ENCODE measurements at regions not wholly inside any gene's neighbourhood (a gene's known extent, or its start where the extent isn't known, plus 50 kb on each side); places are given as distances from the start of the nearest gene placed in this dataset.

GRCh38 chr2:136247204-136247950 is 129.4 kb upstream of the CXCR4 start:
- Mint-ChIP-seq H3K4me1 (ENCODE audit: low read depth) (peaks cover 50% of the 10 kb centered on the region), H3K27ac (no peak overlapping the region), H3K4me3 (no peak overlapping the region), H3K36me3 (ENCODE audit: low read depth) (no peaks in the 10 kb centered on the region), H3K27me3 (no peaks in the 10 kb centered on the region), H3K9me3 (no peaks in the 10 kb centered on the region)

GRCh38 chr2:136246086-136246669 is 128.2 kb upstream of the CXCR4 start:
- no peaks in the 10 kb centered on the region for H3K36me3 Mint-ChIP-seq (ENCODE audit: low read depth)
- no peak overlapping the region for H3K4me3 Mint-ChIP-seq
- no peaks in the 10 kb centered on the region for H3K9me3 Mint-ChIP-seq
- no peaks in the 10 kb centered on the region for H3K27me3 Mint-ChIP-seq
- no peak overlapping the region for H3K27ac Mint-ChIP-seq
- peaks cover 53% of the 10 kb centered on the region for H3K4me1 Mint-ChIP-seq (ENCODE audit: low read depth)

GRCh38 chr2:136245211-136245610 is 127.3 kb upstream of the CXCR4 start:
- peaks cover 55% of the 10 kb centered on the region for H3K4me1 Mint-ChIP-seq (ENCODE audit: low read depth)
- no peak overlapping the region for H3K27ac Mint-ChIP-seq
- H3K4me3 Mint-ChIP-seq, result no peak overlapping the region
- no peaks in the 10 kb centered on the region for H3K36me3 Mint-ChIP-seq (ENCODE audit: low read depth)
- no peaks in the 10 kb centered on the region for H3K27me3 Mint-ChIP-seq
- H3K9me3 Mint-ChIP-seq, result no peaks in the 10 kb centered on the region

- Mint-ChIP-seq H3K4me1 (ENCODE audit: low read depth) (peaks cover 62% of the 10 kb centered on the region), H3K4me3 (no peak overlapping the region), H3K9me3 (no peaks in the 10 kb centered on the region), H3K27me3 (no peaks in the 10 kb centered on the region), H3K27ac (no peak overlapping the region), H3K36me3 (ENCODE audit: low read depth) (no peaks in the 10 kb centered on the region)
Measured at GRCh38 chr2:136244536-136244885, 126.6 kb upstream of the CXCR4 start.

DNA sequence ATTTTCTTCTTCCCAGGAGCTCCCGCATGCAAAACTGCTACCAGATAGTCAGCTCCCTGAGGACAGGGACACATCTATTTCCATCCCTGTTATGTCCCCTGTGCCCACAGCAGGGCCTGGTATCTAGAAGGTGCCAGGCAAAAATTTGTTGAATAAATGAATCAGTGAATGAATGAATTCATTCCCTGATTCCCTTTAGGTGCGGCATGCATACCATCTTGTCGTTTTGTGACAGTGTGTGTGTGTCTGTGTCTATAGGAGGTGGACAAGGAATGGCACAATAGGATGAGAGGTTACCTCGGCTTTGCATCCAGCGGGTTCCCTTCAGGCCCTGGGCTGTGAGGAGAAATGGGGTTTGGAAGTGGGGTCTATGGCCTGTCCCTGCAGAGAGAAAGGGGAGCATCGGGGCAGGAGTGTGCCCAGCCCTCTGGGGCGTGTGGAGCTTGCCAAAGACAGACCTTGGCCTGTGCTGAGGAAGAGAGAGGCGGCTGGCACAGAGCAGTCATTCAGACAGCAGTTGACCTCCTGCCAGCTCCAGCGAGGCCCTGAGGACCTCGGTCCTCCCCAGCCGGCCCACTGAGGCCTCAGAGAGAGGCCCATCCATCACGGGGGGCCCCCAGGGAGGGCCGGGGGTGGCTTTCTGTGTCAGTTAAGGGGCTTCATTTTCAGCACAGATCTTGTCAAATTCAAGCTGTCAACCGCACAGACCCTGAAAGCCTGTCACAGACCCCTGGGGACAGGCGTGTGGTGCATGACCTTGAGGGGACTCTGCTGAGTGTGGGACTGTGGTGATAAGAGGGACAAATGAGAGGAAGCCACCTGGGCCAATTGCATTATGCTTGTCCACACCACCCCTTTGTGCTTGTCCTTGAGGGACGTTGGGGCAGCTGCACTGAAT is 125.9 kb upstream of the CXCR4 start:
- Mint-ChIP-seq H3K27me3 (no peaks in the 10 kb centered on the region), H3K4me1 (ENCODE audit: low read depth) (peaks cover 64% of the 10 kb centered on the region), H3K27ac (no peak overlapping the region), H3K9me3 (no peaks in the 10 kb centered on the region), H3K36me3 (ENCODE audit: low read depth) (no peaks in the 10 kb centered on the region), H3K4me3 (no peak overlapping the region)

- H3K4me3 Mint-ChIP-seq, result peak overlapping the region; percentile 0
- H3K9me3 Mint-ChIP-seq, result no peaks in the 10 kb centered on the region
- no peak overlapping the region for H3K27ac Mint-ChIP-seq
- no peaks in the 10 kb centered on the region for H3K27me3 Mint-ChIP-seq
- peaks cover 72% of the 10 kb centered on the region for H3K4me1 Mint-ChIP-seq (ENCODE audit: low read depth)
- no peaks in the 10 kb centered on the region for H3K36me3 Mint-ChIP-seq (ENCODE audit: low read depth)
Measured at GRCh38 chr2:136242687-136243277, 124.8 kb upstream of the CXCR4 start.

DNA sequence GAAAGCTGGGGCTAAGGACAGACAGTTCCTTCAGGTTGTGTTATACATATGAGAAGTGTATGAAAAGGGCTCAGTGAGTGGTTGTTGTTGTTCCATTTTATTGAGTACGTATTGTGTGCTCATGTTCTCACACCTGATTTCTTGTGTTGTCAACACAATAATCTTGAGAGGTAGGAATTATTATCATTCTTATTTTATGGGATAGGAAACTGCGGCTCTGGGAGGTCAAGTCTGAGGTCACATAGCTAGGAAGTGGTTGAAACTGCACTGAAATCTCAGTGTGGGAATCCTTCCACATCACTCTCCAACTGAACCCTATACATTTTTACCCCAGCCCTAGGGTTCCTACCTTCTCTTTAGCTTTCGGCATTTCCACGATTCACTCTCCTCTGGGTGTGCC is 124.2 kb upstream of the CXCR4 start:
- Mint-ChIP-seq H3K4me3 (no peak overlapping the region), H3K9me3 (no peaks in the 10 kb centered on the region), H3K4me1 (ENCODE audit: low read depth) (peaks cover 72% of the 10 kb centered on the region), H3K27ac (peak overlapping the region; percentile 46), H3K36me3 (ENCODE audit: low read depth) (no peaks in the 10 kb centered on the region), H3K27me3 (no peaks in the 10 kb centered on the region)

GRCh38 chr2:136239079-136239685 is 121.2 kb upstream of the CXCR4 start:
- Mint-ChIP-seq H3K27me3 (no peaks in the 10 kb centered on the region), H3K27ac (peak overlapping the region; percentile 92), H3K36me3 (ENCODE audit: low read depth) (no peaks in the 10 kb centered on the region), H3K4me3 (peak overlapping the region; percentile 15), H3K4me1 (ENCODE audit: low read depth) (peaks cover 80% of the 10 kb centered on the region), H3K9me3 (no peaks in the 10 kb centered on the region)

DNA sequence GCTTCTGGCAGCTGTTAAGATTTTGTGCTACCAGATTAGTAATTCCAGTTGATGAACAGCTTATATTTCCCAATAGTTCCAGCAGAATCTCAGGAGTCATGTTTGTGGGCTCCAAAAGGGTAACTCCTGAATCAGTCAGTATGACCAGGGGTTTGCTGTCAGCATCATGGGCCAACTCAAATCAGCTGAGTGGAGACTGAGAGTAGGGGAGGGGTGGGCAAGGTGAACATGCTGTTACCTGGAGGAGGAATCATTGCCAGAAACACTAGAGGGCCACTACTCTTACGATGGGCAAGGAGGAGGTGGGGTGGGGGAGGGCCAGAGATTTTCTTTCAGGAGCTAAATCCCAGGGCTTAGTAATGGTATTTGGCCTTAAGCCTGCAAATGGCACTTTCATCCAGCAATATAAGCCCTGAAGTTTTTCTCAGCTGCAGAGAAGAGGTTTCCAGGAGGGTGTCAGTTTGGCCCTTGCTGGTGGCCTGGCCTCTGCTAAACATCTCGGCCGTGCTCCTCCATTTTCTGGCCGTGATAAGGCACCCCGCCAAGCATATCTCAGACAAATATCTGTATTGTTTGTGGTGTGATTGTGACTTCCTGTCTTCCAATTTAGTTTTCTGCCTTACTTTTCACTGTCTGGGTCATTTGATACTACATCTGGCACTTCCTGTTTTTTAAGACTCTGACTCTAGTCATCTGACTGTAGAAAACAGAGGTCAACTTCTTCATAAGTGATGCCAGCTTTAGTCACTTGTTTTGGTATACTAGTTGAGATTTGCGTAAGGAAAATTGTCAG is 120.5 kb upstream of the CXCR4 start:
- Mint-ChIP-seq H3K36me3 (ENCODE audit: low read depth) (no peaks in the 10 kb centered on the region), H3K9me3 (no peaks in the 10 kb centered on the region), H3K27me3 (no peaks in the 10 kb centered on the region), H3K4me3 (peak overlapping the region; percentile 50), H3K27ac (peak overlapping the region; percentile 92), H3K4me1 (ENCODE audit: low read depth) (peaks cover 77% of the 10 kb centered on the region)

- Mint-ChIP-seq H3K36me3 (ENCODE audit: low read depth) (no peaks in the 10 kb centered on the region), H3K4me3 (no peak overlapping the region), H3K27ac (no peak overlapping the region), H3K4me1 (ENCODE audit: low read depth) (peaks cover 63% of the 10 kb centered on the region), H3K27me3 (no peaks in the 10 kb centered on the region), H3K9me3 (no peaks in the 10 kb centered on the region)
Measured at GRCh38 chr2:136236019-136236418, 118.1 kb upstream of the CXCR4 start.

GRCh38 chr2:136235546-136235945 is 117.6 kb upstream of the CXCR4 start:
- no peaks in the 10 kb centered on the region for H3K36me3 Mint-ChIP-seq (ENCODE audit: low read depth)
- H3K4me1 Mint-ChIP-seq (ENCODE audit: low read depth), result peaks cover 60% of the 10 kb centered on the region
- no peak overlapping the region for H3K4me3 Mint-ChIP-seq
- no peaks in the 10 kb centered on the region for H3K27me3 Mint-ChIP-seq
- no peaks in the 10 kb centered on the region for H3K9me3 Mint-ChIP-seq
- H3K27ac Mint-ChIP-seq, result no peak overlapping the region

GRCh38 chr2:136234261-136234660 is 116.3 kb upstream of the CXCR4 start:
- Mint-ChIP-seq H3K4me3 (no peak overlapping the region), H3K27ac (no peak overlapping the region), H3K27me3 (no peaks in the 10 kb centered on the region), H3K9me3 (no peaks in the 10 kb centered on the region), H3K36me3 (ENCODE audit: low read depth) (no peaks in the 10 kb centered on the region), H3K4me1 (ENCODE audit: low read depth) (peaks cover 47% of the 10 kb centered on the region)

DNA sequence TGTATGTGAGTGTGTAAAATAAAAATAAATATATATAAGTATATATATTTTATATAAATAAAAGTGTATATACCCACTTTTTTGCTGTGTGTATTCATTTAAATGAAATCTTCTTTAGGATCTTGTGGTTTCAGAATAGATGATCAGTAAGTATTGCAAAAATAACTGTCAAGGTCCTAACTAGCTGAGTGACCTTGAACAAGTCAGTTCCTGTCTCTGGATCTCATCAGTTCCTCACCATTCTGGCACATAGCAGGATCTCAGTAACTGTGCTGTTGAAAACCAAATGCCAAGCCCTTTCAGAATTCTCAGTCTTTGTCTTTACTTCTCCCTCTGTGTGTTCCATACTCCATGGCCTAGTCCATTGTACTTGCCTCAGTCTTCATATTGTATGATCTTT is 115.3 kb upstream of the CXCR4 start:
- Mint-ChIP-seq H3K4me3 (no peak overlapping the region), H3K4me1 (ENCODE audit: low read depth) (peaks cover 38% of the 10 kb centered on the region), H3K9me3 (no peaks in the 10 kb centered on the region), H3K27me3 (no peaks in the 10 kb centered on the region), H3K27ac (no peak overlapping the region), H3K36me3 (ENCODE audit: low read depth) (no peaks in the 10 kb centered on the region)
